Nephron (organoid): ENCODE measurements at regions not wholly inside any gene's neighbourhood (a gene's known extent, or its start where the extent isn't known, plus 50 kb on each side); places are given as distances from the start of the nearest gene placed in this dataset.

ENCODE experiments used
- H3K27ac Mint-ChIP-seq, 3 experiments: 2 replicates each; pipeline ENCODE4 v1.8.0; 2020; ENCODE audit warnings: mixed read lengths in 3 of 3, mild to moderate bottlenecking in 2 of 3, moderate library complexity in 1 of 3
- H3K27me3 Mint-ChIP-seq: 2 replicates; pipeline ENCODE4 v1.8.0; 2021; ENCODE audit warnings: low read depth, mild to moderate bottlenecking, moderate library complexity, mixed read lengths
- H3K36me3 Mint-ChIP-seq: 2 replicates; pipeline ENCODE4 v1.8.0; 2020; ENCODE audit warnings: low read depth, mixed read lengths
- H3K4me1 Mint-ChIP-seq: 2 replicates; pipeline ENCODE4 v1.8.0; 2020; ENCODE audit warnings: mixed read lengths
- H3K4me3 Mint-ChIP-seq, 3 experiments: 2 replicates each; pipeline ENCODE4 v1.8.0; 2020; ENCODE audit warnings: mild to moderate bottlenecking in 3 of 3, mixed read lengths in 3 of 3, moderate library complexity in 2 of 3
- H3K9me3 Mint-ChIP-seq: 2 replicates; pipeline ENCODE4 v1.8.0; 2020; ENCODE audit warnings: mixed read lengths
- CTCF ChIP-seq, 3 experiments: fragments of 200-600 bp; sonication (generic); IDR thresholded peaks; one replicate each; pipeline ENCODE4 v1.5.0; 2021; ENCODE audit warnings: antibody characterized with exemption in 3 of 3; ENCODE audit not compliant: unreplicated experiment in 3 of 3

GRCh38 chr14:78090864-78091263 lies 79.3 kb upstream of the NRXN3 start:
- Mint-ChIP-seq H3K4me1 (no peaks in the 10 kb centered on the region), H3K27me3 (peaks cover 17% of the 10 kb centered on the region), H3K4me3 (no peak overlapping the region), H3K27ac (no peak overlapping the region), H3K36me3 (no peaks in the 10 kb centered on the region), H3K9me3 (no peaks in the 10 kb centered on the region)
- no peak for TF ChIP-seq CTCF (IDR thresholded peaks at IDR 0.05; ENCODE audit: unreplicated experiment in 3 of 3)

DNA sequence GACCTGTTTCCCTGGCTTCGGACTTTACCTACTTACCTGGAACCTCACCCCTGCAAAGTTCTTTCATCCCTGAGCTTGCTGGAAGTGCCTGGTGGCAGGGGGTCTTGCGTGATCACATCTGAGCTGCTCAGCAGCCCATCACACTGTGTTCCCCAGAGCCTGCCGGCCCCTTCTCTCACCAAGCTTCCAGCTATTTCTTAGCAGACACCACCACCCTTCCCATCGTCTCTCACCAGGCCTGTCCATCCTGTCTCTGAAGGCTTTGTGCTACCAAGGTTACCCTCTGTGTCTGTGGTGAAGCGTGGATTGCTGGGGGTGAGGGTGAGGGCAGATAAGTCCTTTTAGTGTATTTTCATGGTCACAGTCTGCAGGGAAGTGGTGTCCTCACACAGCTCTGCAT lies 78.8 kb upstream of the NRXN3 start:
- H3K36me3 Mint-ChIP-seq = no peaks in the 10 kb centered on the region
- H3K27me3 Mint-ChIP-seq = peaks cover 17% of the 10 kb centered on the region
- no peak for TF ChIP-seq CTCF (IDR thresholded peaks at IDR 0.05; ENCODE audit: unreplicated experiment in 3 of 3)
- no peak overlapping the region for H3K27ac Mint-ChIP-seq
- no peaks in the 10 kb centered on the region for H3K4me1 Mint-ChIP-seq
- H3K9me3 Mint-ChIP-seq = no peaks in the 10 kb centered on the region
- H3K4me3 Mint-ChIP-seq = no peak overlapping the region

GRCh38 chr14:78092040-78092439 lies 78.1 kb upstream of the NRXN3 start:
- H3K4me1 Mint-ChIP-seq = no peaks in the 10 kb centered on the region
- TF ChIP-seq CTCF (IDR thresholded peaks at IDR 0.05; ENCODE audit: unreplicated experiment in 3 of 3) = no peak
- H3K27me3 Mint-ChIP-seq = peaks cover 17% of the 10 kb centered on the region
- no peak overlapping the region for H3K4me3 Mint-ChIP-seq
- no peaks in the 10 kb centered on the region for H3K9me3 Mint-ChIP-seq
- H3K27ac Mint-ChIP-seq = no peak overlapping the region
- no peaks in the 10 kb centered on the region for H3K36me3 Mint-ChIP-seq

GRCh38 chr14:78103271-78103670 lies 66.9 kb upstream of the NRXN3 start:
- no peak for TF ChIP-seq CTCF (IDR thresholded peaks at IDR 0.05; ENCODE audit: unreplicated experiment in 3 of 3)
- Mint-ChIP-seq H3K27me3 (peaks cover 9% of the 10 kb centered on the region), H3K4me3 (no peak overlapping the region), H3K9me3 (peaks cover 5% of the 10 kb centered on the region), H3K36me3 (no peaks in the 10 kb centered on the region), H3K27ac (no peak overlapping the region), H3K4me1 (peaks cover 5% of the 10 kb centered on the region)

DNA sequence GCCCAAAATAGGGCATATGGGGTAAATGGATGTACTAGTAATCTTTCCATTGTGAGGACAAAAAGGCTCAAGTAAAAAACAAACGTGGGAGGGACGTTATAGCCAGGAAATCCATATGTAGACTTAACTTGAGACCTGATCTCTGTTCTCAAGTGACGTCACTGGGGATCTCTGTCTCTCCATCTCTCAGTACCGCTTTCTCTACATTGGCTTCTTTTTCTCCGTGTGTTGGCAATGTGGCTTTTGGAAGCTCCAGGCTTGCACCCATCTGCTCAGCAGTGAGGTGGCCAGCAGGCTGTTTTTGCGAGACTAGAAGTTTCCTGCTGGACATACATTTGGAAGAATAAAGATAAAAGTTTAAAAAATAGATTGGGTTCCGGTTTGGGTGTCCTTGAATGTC lies 66.0 kb upstream of the NRXN3 start:
- Mint-ChIP-seq H3K27me3 (peaks cover 9% of the 10 kb centered on the region), H3K9me3 (peaks cover 9% of the 10 kb centered on the region), H3K4me1 (peaks cover 5% of the 10 kb centered on the region), H3K27ac (no peak overlapping the region), H3K36me3 (no peaks in the 10 kb centered on the region), H3K4me3 (no peak overlapping the region)
- no peak for TF ChIP-seq CTCF (IDR thresholded peaks at IDR 0.05; ENCODE audit: unreplicated experiment in 3 of 3)

GRCh38 chr14:78104655-78105054 lies 65.5 kb upstream of the NRXN3 start:
- TF ChIP-seq CTCF (IDR thresholded peaks at IDR 0.05; ENCODE audit: unreplicated experiment in 3 of 3) = no peak
- Mint-ChIP-seq H3K27ac (no peak overlapping the region), H3K9me3 (peaks cover 9% of the 10 kb centered on the region), H3K4me3 (no peak overlapping the region), H3K27me3 (peaks cover 9% of the 10 kb centered on the region), H3K36me3 (no peaks in the 10 kb centered on the region), H3K4me1 (peaks cover 5% of the 10 kb centered on the region)
